ENCODE measurements at regions not wholly inside any gene's neighbourhood (a gene's known extent, or its start where the extent isn't known, plus 50 kb on each side); places are given as distances from the start of the nearest gene placed in this dataset.

DNA sequence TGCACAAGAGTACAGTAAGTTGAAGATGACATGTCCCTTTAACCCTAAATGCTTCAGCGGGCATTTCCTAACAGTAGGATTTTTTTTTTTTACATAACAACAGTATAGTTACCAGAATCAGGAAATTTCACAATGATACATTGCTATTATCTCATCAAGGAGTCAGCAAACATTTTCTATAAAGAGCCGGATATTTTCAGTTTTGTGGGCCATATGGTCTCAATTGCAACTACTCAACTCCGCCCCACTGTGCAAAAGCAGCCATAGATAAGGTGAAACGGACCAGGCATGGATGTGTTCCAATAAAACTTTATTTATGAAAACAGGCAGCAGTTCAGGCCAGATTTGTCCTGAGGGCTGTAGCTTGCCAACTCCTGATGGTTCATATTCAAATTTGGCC lies 130.6 kb downstream of the SMAD6 start:
- in situ Hi-C loops (cut with HindIII; ENCODE audit: low sequenced_read_pairs) = no loop called here
- no peak overlapping the region for H3K4me3 ChIP-seq (ENCODE audit: low read depth, low read length)
- DNase-seq (ENCODE audit: low read depth, low spot score) = no peak
- TF ChIP-seq CTCF (IDR thresholded peaks at IDR 0.05; ENCODE audit: low read depth, low read length) = no peak

- DNase-seq (ENCODE audit: low read depth, low spot score) = no peak
- TF ChIP-seq CTCF (IDR thresholded peaks at IDR 0.05; ENCODE audit: low read depth, low read length) = no peak
- in situ Hi-C loops (cut with HindIII; ENCODE audit: low sequenced_read_pairs) = no loop called here
- no peak overlapping the region for H3K4me3 ChIP-seq (ENCODE audit: low read depth, low read length)
Measured at GRCh38 chr15:66833371-66833770, 131.3 kb downstream of the SMAD6 start.

- H3K4me3 ChIP-seq (ENCODE audit: low read depth, low read length) = no peak overlapping the region
- no peak for TF ChIP-seq CTCF (IDR thresholded peaks at IDR 0.05; ENCODE audit: low read depth, low read length)
- in situ Hi-C loops (cut with HindIII; ENCODE audit: low sequenced_read_pairs) = no loop called here
Measured at GRCh38 chr15:66833803-66834202, 131.8 kb downstream of the SMAD6 start.

GRCh38 chr15:66834881-66835878 lies 133.1 kb downstream of the SMAD6 start:
- DNase-seq (ENCODE audit: low read depth, low spot score) = no peak
- H3K4me3 ChIP-seq (ENCODE audit: low read depth, low read length) = no peak overlapping the region
- TF ChIP-seq CTCF (IDR thresholded peaks at IDR 0.05; ENCODE audit: low read depth, low read length) = no peak
- in situ Hi-C loops (cut with HindIII; ENCODE audit: low sequenced_read_pairs) = no loop called here

More at GRCh38 chr15:66833803-66834202, 131.8 kb downstream of the SMAD6 start:
- DNase-seq (ENCODE audit: low read depth, low spot score) = no peak

DNA sequence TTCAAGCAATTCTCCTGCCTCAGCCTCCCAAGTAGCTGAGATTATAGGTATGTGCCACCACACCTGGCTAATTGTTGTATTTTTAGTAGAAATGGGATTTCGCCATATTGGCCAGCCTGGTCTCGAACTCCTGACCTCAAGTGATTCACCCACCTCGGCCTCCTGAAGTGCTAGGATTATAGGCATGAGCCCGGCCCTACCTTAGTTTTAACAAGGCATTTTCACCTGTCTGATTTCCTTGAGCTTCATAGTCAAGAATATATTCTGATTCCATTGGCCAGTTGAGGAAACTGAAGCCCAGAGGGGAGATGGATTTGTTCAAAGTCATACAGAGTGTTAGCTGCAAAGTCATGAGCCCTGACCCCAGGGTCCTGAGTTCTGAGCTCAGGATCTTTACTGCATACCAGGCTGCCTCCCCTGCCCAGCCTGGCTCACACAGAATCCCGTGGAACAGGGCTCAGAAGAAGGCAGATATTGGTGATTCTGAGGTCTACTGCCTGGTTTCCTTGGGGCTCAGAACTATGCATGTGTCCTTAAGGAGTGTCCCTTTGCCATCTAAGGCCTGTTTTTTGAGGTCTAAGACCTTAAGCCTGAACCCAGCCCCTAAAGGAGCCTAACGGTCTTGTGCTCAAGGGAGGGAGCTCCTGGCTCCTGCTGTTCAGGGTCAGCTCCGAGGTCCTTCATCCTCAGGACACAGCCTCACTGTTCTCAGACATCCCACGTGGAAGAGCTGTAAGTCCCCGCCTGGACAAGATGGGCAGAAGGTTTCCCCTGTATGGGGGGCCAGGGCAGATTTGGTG lies 134.4 kb downstream of the SMAD6 start:
- H3K4me3 ChIP-seq (ENCODE audit: low read depth, low read length) = no peak overlapping the region
- no peak for TF ChIP-seq CTCF (IDR thresholded peaks at IDR 0.05; ENCODE audit: low read depth, low read length)
- DNase-seq (ENCODE audit: low read depth, low spot score) = no peak
- in situ Hi-C loops (cut with HindIII; ENCODE audit: low sequenced_read_pairs) = no loop called here

DNA sequence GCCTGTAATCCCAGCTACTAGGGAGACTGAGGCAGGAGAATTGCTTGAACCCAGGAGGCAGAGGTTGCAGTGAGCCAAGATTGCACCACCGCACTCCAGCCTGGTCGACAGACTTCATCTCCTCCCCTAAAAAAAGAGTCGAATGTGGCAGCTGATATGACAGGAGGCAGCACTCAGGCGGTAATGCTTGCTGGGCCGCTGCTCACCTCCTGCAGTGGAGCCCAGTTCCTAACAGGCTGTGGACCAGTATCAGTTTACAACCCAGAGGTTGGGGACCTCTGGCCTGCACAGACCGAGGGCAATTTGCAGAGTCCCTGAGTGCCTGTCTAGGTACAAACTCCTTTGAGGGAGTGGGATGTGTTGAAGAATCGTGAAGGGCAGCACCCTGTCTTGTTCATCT lies 136.2 kb downstream of the SMAD6 start:
- no peak for DNase-seq (ENCODE audit: low read depth, low spot score)
- no peak for TF ChIP-seq CTCF (IDR thresholded peaks at IDR 0.05; ENCODE audit: low read depth, low read length)
- in situ Hi-C loops (cut with HindIII; ENCODE audit: low sequenced_read_pairs) = no loop called here
- no peak overlapping the region for H3K4me3 ChIP-seq (ENCODE audit: low read depth, low read length)

Measured in astrocyte of the spinal cord (primary cell).